H9 (cell line): ENCODE measurements at regions not wholly inside any gene's neighbourhood (a gene's known extent, or its start where the extent isn't known, plus 50 kb on each side); places are given as distances from the start of the nearest gene placed in this dataset.

Source experiments
- DNase-seq: peaks from one replicate; pipeline ENCODE4 v3.0.0-alpha.2; 2017
- H2AFZ ChIP-seq: one replicate; pipeline ENCODE4 v1.6.1; 2013; ENCODE audit warnings: mild to moderate bottlenecking, low read length, control low read depth, moderate library complexity
- H2AK5ac ChIP-seq: 2 replicates; pipeline ENCODE4 v1.6.1; 2013; ENCODE audit warnings: low read length, control low read depth, mixed read lengths; ENCODE audit not compliant: insufficient read length
- H2BK120ac ChIP-seq: one replicate; pipeline ENCODE4 v1.6.1; 2013; ENCODE audit warnings: low read depth, mild to moderate bottlenecking, low read length, control low read depth, inconsistent platforms; ENCODE audit not compliant: poor library complexity, severe bottlenecking
- H2BK12ac ChIP-seq: 2 replicates; pipeline ENCODE4 v1.6.1; 2013; ENCODE audit warnings: low read length, control low read depth, mixed read lengths, low read depth; ENCODE audit not compliant: insufficient read length
- H2BK15ac ChIP-seq: 2 replicates; pipeline ENCODE4 v1.6.1; 2013; ENCODE audit warnings: low read depth, low read length, control low read depth
- H2BK20ac ChIP-seq: one replicate; pipeline ENCODE4 v1.6.1; 2013; ENCODE audit warnings: low read depth, mild to moderate bottlenecking, low read length, control low read depth, inconsistent platforms; ENCODE audit not compliant: poor library complexity, severe bottlenecking
- H2BK5ac ChIP-seq: 2 replicates; pipeline ENCODE4 v1.6.1; 2013; ENCODE audit warnings: low read length, control low read depth, mixed read lengths; ENCODE audit not compliant: insufficient read length
- H3K14ac ChIP-seq: 2 replicates; pipeline ENCODE4 v1.6.1; 2013; ENCODE audit warnings: low read length, control low read depth; ENCODE audit not compliant: insufficient read depth
- H3K18ac ChIP-seq: 2 replicates; pipeline ENCODE4 v1.6.1; 2013; ENCODE audit warnings: low read depth, mild to moderate bottlenecking, mixed read lengths, low read length, control low read depth; ENCODE audit not compliant: insufficient read length
- H3K23ac ChIP-seq: 2 replicates; pipeline ENCODE4 v1.6.1; 2013; ENCODE audit warnings: low read length, control low read depth, mixed read lengths, low read depth; ENCODE audit not compliant: insufficient read length
- H3K23me2 ChIP-seq: 2 replicates; pipeline ENCODE4 v1.6.1; 2013; ENCODE audit warnings: low read depth, mild to moderate bottlenecking, mixed read lengths, low read length, control low read depth; ENCODE audit not compliant: insufficient read length, poor library complexity, severe bottlenecking
- H3K27ac ChIP-seq: 2 replicates; pipeline ENCODE4 v1.5.1; 2013; ENCODE audit warnings: low read length, control low read depth, mixed read lengths, low read depth; ENCODE audit not compliant: insufficient read length
- H3K27me3 ChIP-seq: 2 replicates; pipeline ENCODE4 v1.6.1; 2013; ENCODE audit warnings: low read length, control low read depth, inconsistent platforms; ENCODE audit not compliant: insufficient read depth
- H3K4ac ChIP-seq: 2 replicates; pipeline ENCODE4 v1.6.1; 2013; ENCODE audit warnings: low read depth, mild to moderate bottlenecking, control low read depth, inconsistent platforms, low read length, moderate library complexity
- H3K4me1 ChIP-seq: 2 replicates; pipeline ENCODE4 v1.6.1; 2013; ENCODE audit warnings: low read length, control low read depth, inconsistent platforms; ENCODE audit not compliant: insufficient read depth
- H3K4me2 ChIP-seq: 2 replicates; pipeline ENCODE4 v1.6.1; 2013; ENCODE audit warnings: low read length, control low read depth, mixed read lengths; ENCODE audit not compliant: insufficient read length, insufficient read depth
- H3K56ac ChIP-seq: 2 replicates; pipeline ENCODE4 v1.6.1; 2013; ENCODE audit warnings: low read depth, mild to moderate bottlenecking, mixed read lengths, low read length, control low read depth; ENCODE audit not compliant: insufficient read length
- H3K79me1 ChIP-seq: 2 replicates; pipeline ENCODE4 v1.6.1; 2013; ENCODE audit warnings: low read depth, mild to moderate bottlenecking, moderate library complexity, low read length, control low read depth, inconsistent platforms; ENCODE audit not compliant: insufficient read depth, poor library complexity, severe bottlenecking
- H3K79me2 ChIP-seq: 2 replicates; pipeline ENCODE4 v1.6.1; 2013; ENCODE audit warnings: low read length, control low read depth, inconsistent platforms; ENCODE audit not compliant: insufficient read depth
- H3K9ac ChIP-seq: 2 replicates; pipeline ENCODE4 v1.6.1; 2013; ENCODE audit warnings: low read length, control low read depth, mixed read lengths; ENCODE audit not compliant: insufficient read length; ENCODE audit errors: extremely low read depth
- H3K9me3 ChIP-seq: one replicate; pipeline ENCODE4 v1.6.1; 2013; ENCODE audit warnings: low read depth, low read length, inconsistent platforms; ENCODE audit not compliant: control insufficient read depth
- H3T11ph ChIP-seq: one replicate; pipeline ENCODE4 v1.6.1; 2013; ENCODE audit warnings: mild to moderate bottlenecking, low read length, control low read depth, inconsistent platforms
- H4K20me1 ChIP-seq: one replicate; pipeline ENCODE4 v1.6.1; 2013; ENCODE audit not compliant: control insufficient read depth, insufficient read length, insufficient read depth
- H4K5ac ChIP-seq: 2 replicates; pipeline ENCODE4 v1.6.1; 2013; ENCODE audit warnings: low read depth, mild to moderate bottlenecking, mixed read lengths, low read length, control low read depth; ENCODE audit not compliant: insufficient read length
- H4K8ac ChIP-seq: replicated peaks from 2 replicates; pipeline ENCODE4 v1.6.1; 2013; ENCODE audit warnings: low read length, control low read depth, mixed read lengths, low read depth; ENCODE audit not compliant: insufficient read length
- H4K91ac ChIP-seq: 2 replicates; pipeline ENCODE4 v1.6.1; 2013; ENCODE audit warnings: low read depth, mild to moderate bottlenecking, moderate library complexity, mixed read lengths, low read length, control low read depth; ENCODE audit not compliant: insufficient read length
- H3K27ac Mint-ChIP-seq, 3 experiments: 2 replicates in 2 of 3; 3 replicates in 1 of 3; pipeline ENCODE4 v1.8.0; 2020 to 2021; ENCODE audit warnings: mixed read lengths in 3 of 3, mild to moderate bottlenecking in 1 of 3, moderate library complexity in 1 of 3
- H3K27me3 Mint-ChIP-seq: 2 replicates; pipeline ENCODE4 v1.8.0; 2021; ENCODE audit warnings: low read depth, mild to moderate bottlenecking, moderate library complexity, mixed read lengths
- H3K36me3 Mint-ChIP-seq, 3 experiments: 2 replicates in 2 of 3; 3 replicates in 1 of 3; pipeline ENCODE4 v1.8.0; 2020 to 2021; ENCODE audit warnings: low read depth in 3 of 3, mixed read lengths in 3 of 3; ENCODE audit not compliant: insufficient read depth in 1 of 3
- H3K4me1 Mint-ChIP-seq, 2 experiments: 2 replicates each; pipeline ENCODE4 v1.8.0; 2020; ENCODE audit warnings: mixed read lengths in 2 of 2
- H3K4me3 Mint-ChIP-seq, 2 experiments: 2 replicates in 1 of 2; 3 replicates in 1 of 2; pipeline ENCODE4 v1.8.0; 2020 to 2021; ENCODE audit warnings: mild to moderate bottlenecking in 2 of 2, mixed read lengths in 2 of 2, moderate library complexity in 1 of 2
- H3K9me3 Mint-ChIP-seq, 2 experiments: 2 replicates in 1 of 2; 3 replicates in 1 of 2; pipeline ENCODE4 v1.8.0; 2020; ENCODE audit warnings: mild to moderate bottlenecking in 2 of 2, mixed read lengths in 2 of 2, moderate library complexity in 1 of 2
- WGBS: extraction: QIAGEN DNeasy Blood & Tissue Kit; methylation state at CpG from one replicate; pipeline ENCODE4 v1.1.7; 2013; ENCODE audit warnings: missing lambda C conversion rate, low lambda C conversion rate, mixed read lengths; ENCODE audit not compliant: insufficient read length; ENCODE audit errors: extremely low coverage; 5-methylcytosine and 5-hydroxymethylcytosine counted together
- TF ChIP-seq, protein P1 (sequence below): fragments of 200-600 bp; sonication (generic); conservative IDR thresholded peaks from 3 replicates; pipeline ENCODE4 v1.8.0; 2021; ENCODE audit warnings: antibody characterized with exemption, mild to moderate bottlenecking

GRCh38 chr16:73692861-73693260 is 603.8 kb upstream of the PSMD7 start:
- Histone ChIP-seq H3K23me2 (no peaks in the 10 kb centered on the region), H2BK120ac (no peak overlapping the region), H2BK5ac (no peak overlapping the region), H3K27ac (no peak overlapping the region), H3K4me1 (peaks cover 3% of the 10 kb centered on the region; the same call in 1 of the 2 replicates), H3K79me2 (no peaks in the 10 kb centered on the region), H3K9me3 (no peaks in the 10 kb centered on the region), H3K79me1 (no peaks in the 10 kb centered on the region), H3K56ac (no peak overlapping the region), H2AFZ (no peak overlapping the region), H3K14ac (no peak overlapping the region), H4K91ac (no peak overlapping the region), H2BK15ac (no peak overlapping the region), H3K4ac (no peak overlapping the region), H2AK5ac (no peak overlapping the region), H2BK20ac (no peak overlapping the region), H2BK12ac (no peak overlapping the region), H3K18ac (no peak overlapping the region), H4K5ac (no peak overlapping the region), H3K9ac (no peak overlapping the region), H3K4me2 (no peak overlapping the region), H3K27me3 (no peaks in the 10 kb centered on the region), H3T11ph (no peak overlapping the region), H4K8ac (no peak overlapping the region), H3K23ac (no peak overlapping the region), H4K20me1 (no peaks in the 10 kb centered on the region)
- no peak for DNase-seq
- Mint-ChIP-seq H3K27ac (no peak overlapping the region), H3K9me3 (peaks cover 7 to 11% of the 10 kb centered on the region in 2 experiments; a peak in 4 of 5 replicates), H3K4me3 (no peak overlapping the region), H3K27me3 (no peaks in the 10 kb centered on the region), H3K36me3 (peaks cover 0 to 8% (median 6%) of the 10 kb centered on the region in 3 experiments; a peak in 4 of 7 replicates), H3K4me1 (peaks cover 26 to 29% of the 10 kb centered on the region in 2 experiments)
- TF ChIP-seq, protein P1, sequence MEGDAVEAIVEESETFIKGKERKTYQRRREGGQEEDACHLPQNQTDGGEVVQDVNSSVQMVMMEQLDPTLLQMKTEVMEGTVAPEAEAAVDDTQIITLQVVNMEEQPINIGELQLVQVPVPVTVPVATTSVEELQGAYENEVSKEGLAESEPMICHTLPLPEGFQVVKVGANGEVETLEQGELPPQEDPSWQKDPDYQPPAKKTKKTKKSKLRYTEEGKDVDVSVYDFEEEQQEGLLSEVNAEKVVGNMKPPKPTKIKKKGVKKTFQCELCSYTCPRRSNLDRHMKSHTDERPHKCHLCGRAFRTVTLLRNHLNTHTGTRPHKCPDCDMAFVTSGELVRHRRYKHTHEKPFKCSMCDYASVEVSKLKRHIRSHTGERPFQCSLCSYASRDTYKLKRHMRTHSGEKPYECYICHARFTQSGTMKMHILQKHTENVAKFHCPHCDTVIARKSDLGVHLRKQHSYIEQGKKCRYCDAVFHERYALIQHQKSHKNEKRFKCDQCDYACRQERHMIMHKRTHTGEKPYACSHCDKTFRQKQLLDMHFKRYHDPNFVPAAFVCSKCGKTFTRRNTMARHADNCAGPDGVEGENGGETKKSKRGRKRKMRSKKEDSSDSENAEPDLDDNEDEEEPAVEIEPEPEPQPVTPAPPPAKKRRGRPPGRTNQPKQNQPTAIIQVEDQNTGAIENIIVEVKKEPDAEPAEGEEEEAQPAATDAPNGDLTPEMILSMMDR, result no peak
- WGBS, result no CpG with 5 or more reads among the region's 3 CpGs
